ENCODE measurements at regions not wholly inside any gene's neighbourhood (a gene's known extent, or its start where the extent isn't known, plus 50 kb on each side); places are given as distances from the start of the nearest gene placed in this dataset.

GRCh38 chr15:70430069-70430468, 332.4 kb upstream of the TLE3 start:
- H3K4me3 ChIP-seq (ENCODE audit: low read depth, low read length) = no peak overlapping the region

- no peak overlapping the region for H3K4me3 ChIP-seq (ENCODE audit: low read depth, low read length)
These were observed 331.5 kb upstream of the TLE3 start for GRCh38 chr15:70429056-70429722.

- H3K4me3 ChIP-seq (ENCODE audit: low read depth, low read length) = no peak overlapping the region
These were observed 330.6 kb upstream of the TLE3 start for GRCh38 chr15:70428211-70428822.

GRCh38 chr15:70427167-70428120, 329.7 kb upstream of the TLE3 start:
- H3K4me3 ChIP-seq (ENCODE audit: low read depth, low read length) = no peak overlapping the region

- H3K4me3 ChIP-seq (ENCODE audit: low read depth, low read length) = no peak overlapping the region
These were observed 328.5 kb upstream of the TLE3 start for GRCh38 chr15:70426096-70426821.

GRCh38 chr15:70424937-70425411, 327.3 kb upstream of the TLE3 start:
- no peak overlapping the region for H3K4me3 ChIP-seq (ENCODE audit: low read depth, low read length)

- H3K4me3 ChIP-seq (ENCODE audit: low read depth, low read length) = no peak overlapping the region
These were observed 325.6 kb upstream of the TLE3 start for GRCh38 chr15:70423267-70423666.

GRCh38 chr15:70422342-70422741, 324.6 kb upstream of the TLE3 start:
- no peak overlapping the region for H3K4me3 ChIP-seq (ENCODE audit: low read depth, low read length)

GRCh38 chr15:70420948-70421482, 323.3 kb upstream of the TLE3 start:
- no peak overlapping the region for H3K4me3 ChIP-seq (ENCODE audit: low read depth, low read length)

GRCh38 chr15:70420086-70420947, 322.6 kb upstream of the TLE3 start:
- no peak overlapping the region for H3K4me3 ChIP-seq (ENCODE audit: low read depth, low read length)

GRCh38 chr15:70418943-70419342, 321.2 kb upstream of the TLE3 start:
- no peak overlapping the region for H3K4me3 ChIP-seq (ENCODE audit: low read depth, low read length)

- no peak overlapping the region for H3K4me3 ChIP-seq (ENCODE audit: low read depth, low read length)
These were observed 319.8 kb upstream of the TLE3 start for GRCh38 chr15:70417535-70417934.

GRCh38 chr15:70416829-70417228, 319.1 kb upstream of the TLE3 start:
- H3K4me3 ChIP-seq (ENCODE audit: low read depth, low read length) = no peak overlapping the region

GRCh38 chr15:70415398-70415797, 317.7 kb upstream of the TLE3 start:
- no peak overlapping the region for H3K4me3 ChIP-seq (ENCODE audit: low read depth, low read length)

GRCh38 chr15:70414626-70415025, 316.9 kb upstream of the TLE3 start:
- no peak overlapping the region for H3K4me3 ChIP-seq (ENCODE audit: low read depth, low read length)

- no peak overlapping the region for H3K4me3 ChIP-seq (ENCODE audit: low read depth, low read length)
These were observed 315.1 kb upstream of the TLE3 start for GRCh38 chr15:70412794-70413193.

- H3K4me3 ChIP-seq (ENCODE audit: low read depth, low read length) = no peak overlapping the region
These were observed 313.6 kb upstream of the TLE3 start for GRCh38 chr15:70411143-70411863.

GRCh38 chr15:70410371-70410985, 312.8 kb upstream of the TLE3 start:
- no peak overlapping the region for H3K4me3 ChIP-seq (ENCODE audit: low read depth, low read length)

GRCh38 chr15:70409388-70409787, 311.7 kb upstream of the TLE3 start:
- no peak overlapping the region for H3K4me3 ChIP-seq (ENCODE audit: low read depth, low read length)

All from iPS-11a (cell line).